Heart right ventricle (tissue), 16 donors: ENCODE measurements at regions not wholly inside any gene's neighbourhood (a gene's known extent, or its start where the extent isn't known, plus 50 kb on each side); places are given as distances from the start of the nearest gene placed in this dataset.

ENCODE experiments used
- ATAC-seq, 8 donors: fragments of 200-7000 bp; cut with Tn5 transposase; one replicate each; pipeline ENCODE4 v1.9.1; 2020; ENCODE audit warnings: mild to moderate bottlenecking in 8 of 8, moderate library complexity in 8 of 8, moderate number of reproducible peaks in 1 of 8
- DNase-seq, 2 donors: peaks; one replicate each; pipeline ENCODE4 v3.0.0-alpha.2; 2020
- H3K27ac ChIP-seq, 10 donors: fragments of 200-600 bp; sonication (generic) in 2 of 10; one replicate each; pipeline versions ENCODE4 v1.5.0 to v1.8.0; 2020 to 2022; ENCODE audit warnings: mild to moderate bottlenecking in 3 of 10
- H3K27me3 ChIP-seq, 7 donors: fragments of 200-600 bp; one replicate each; pipeline ENCODE4 v1.8.0; 2021 to 2022; ENCODE audit warnings: mild to moderate bottlenecking in 2 of 7
- H3K36me3 ChIP-seq, 9 donors: fragments of 200-600 bp; sonication (generic) in 1 of 9; one replicate each; pipeline versions ENCODE4 v1.5.0 to v1.8.0; 2020 to 2022; ENCODE audit warnings: mild to moderate bottlenecking in 2 of 9
- H3K4me1 ChIP-seq, 9 donors: fragments of 200-600 bp; sonication (generic) in 1 of 9; one replicate each; pipeline versions ENCODE4 v1.5.0 to v1.8.0; 2020 to 2022; ENCODE audit warnings: mild to moderate bottlenecking in 4 of 9
- H3K4me3 ChIP-seq, 10 donors: fragments of 200-600 bp; sonication (generic) in 2 of 10; one replicate each; pipeline versions ENCODE4 v1.5.0 to v1.8.0; 2020 to 2022; ENCODE audit warnings: mild to moderate bottlenecking in 7 of 10, moderate library complexity in 2 of 10
- H3K9me3 ChIP-seq, 11 donors: fragments of 200-600 bp in 10 of 11; sonication (generic) in 2 of 11; one replicate each; pipeline versions ENCODE4 v1.5.0 to v1.8.0; 2013 to 2022; ENCODE audit warnings: mild to moderate bottlenecking in 2 of 11, control low read depth in 1 of 11, moderate library complexity in 1 of 11
- WGBS, 2 donors: extraction: QIAGEN DNeasy Blood & Tissue Kit; methylation state at CpG; one replicate each; pipeline ENCODE4 v1.1.7; 2013; ENCODE audit warnings: inconsistent platforms in 1 of 2; 5-methylcytosine and 5-hydroxymethylcytosine counted together
- intact Hi-C, 10 donors: fragments of 100-400 bp; cut with DNase I; formaldehyde crosslinking; loops; one replicate each; pipeline versions ENCODE4 v1.11.1 to v1.14.2; 2022
- TF ChIP-seq, protein P1 (sequence below), 9 donors: fragments of 200-600 bp; sonication (generic) in 2 of 9; IDR thresholded peaks; one replicate each; pipeline versions ENCODE4 v1.5.0 to v1.8.0; 2021 to 2022; ENCODE audit warnings: antibody characterized with exemption in 9 of 9, mild to moderate bottlenecking in 5 of 9, moderate library complexity in 1 of 9
- donor health status: Arrhythmogenic right ventricular cardiomyopathy.
- donor health status: ischemic (EF 13 %, LVEDD 7.1; RV severe dilation, severe dysfunction).
- donor health status: healthy with polysubstance abuse.
- donor health status: DM: no; HTN: yes; CAD: no.
- donor health status: DM: no; HTN: no; CAD: no.
- donor health status: ischemic (EF 25% LVEDD 6.9; RV normal size, moderate dysfunction).
- donor health status: ischemic (EF 25% LVEDD 5.7; RV mildly dilated, moderate dysfunction).
- donor health status: healthy.
- donor health status: DM: yes; HTN: yes; CAD: no.
- donor health status: Ischemic cardiomyopathy.
- donor health status: ischemic (EF 35%, LVEDD 5.7; RV mildly dilated, moderate dysfunction).
- donor health status: nonischemic (EF 11% LVEDD 7.7; RV severe dilation, severe dysfunction).
- donor health status: DM: yes; HTN: yes; CAD: no.
- donor health status: PGD.
- donor health status: ischemic (EF 29% LVEDD 5.4; RV normal size, mild dysfunction).
- donor health status: nonischemic (EF 23%, LVEDD 6.1; RV moderate dilation, normal function).

DNA sequence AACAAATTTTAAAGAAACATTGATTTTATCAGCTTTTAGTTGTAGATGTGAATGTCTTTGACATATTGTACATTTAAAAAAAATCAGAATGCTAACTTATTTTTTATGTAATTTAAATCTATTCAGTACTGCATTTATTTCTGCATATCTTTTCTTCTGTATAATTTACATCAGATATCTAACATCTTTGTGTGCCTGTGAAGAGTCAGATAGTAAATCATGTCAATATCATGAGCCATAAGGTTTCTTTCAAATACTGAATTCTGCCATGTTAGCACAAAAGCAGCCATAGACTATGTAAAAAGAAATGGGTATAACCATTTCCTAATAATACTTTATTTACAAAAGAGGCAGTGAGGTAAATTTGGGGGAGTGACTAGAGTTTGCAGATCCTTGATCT is 1829.2 kb downstream of the NCAM2 start:
- H3K27me3 ChIP-seq, result no peaks in the 10 kb centered on the region
- TF ChIP-seq, protein P1, sequence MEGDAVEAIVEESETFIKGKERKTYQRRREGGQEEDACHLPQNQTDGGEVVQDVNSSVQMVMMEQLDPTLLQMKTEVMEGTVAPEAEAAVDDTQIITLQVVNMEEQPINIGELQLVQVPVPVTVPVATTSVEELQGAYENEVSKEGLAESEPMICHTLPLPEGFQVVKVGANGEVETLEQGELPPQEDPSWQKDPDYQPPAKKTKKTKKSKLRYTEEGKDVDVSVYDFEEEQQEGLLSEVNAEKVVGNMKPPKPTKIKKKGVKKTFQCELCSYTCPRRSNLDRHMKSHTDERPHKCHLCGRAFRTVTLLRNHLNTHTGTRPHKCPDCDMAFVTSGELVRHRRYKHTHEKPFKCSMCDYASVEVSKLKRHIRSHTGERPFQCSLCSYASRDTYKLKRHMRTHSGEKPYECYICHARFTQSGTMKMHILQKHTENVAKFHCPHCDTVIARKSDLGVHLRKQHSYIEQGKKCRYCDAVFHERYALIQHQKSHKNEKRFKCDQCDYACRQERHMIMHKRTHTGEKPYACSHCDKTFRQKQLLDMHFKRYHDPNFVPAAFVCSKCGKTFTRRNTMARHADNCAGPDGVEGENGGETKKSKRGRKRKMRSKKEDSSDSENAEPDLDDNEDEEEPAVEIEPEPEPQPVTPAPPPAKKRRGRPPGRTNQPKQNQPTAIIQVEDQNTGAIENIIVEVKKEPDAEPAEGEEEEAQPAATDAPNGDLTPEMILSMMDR (IDR thresholded peaks at IDR 0.05), result no peak
- no peak for DNase-seq
- intact Hi-C loops, result no loop called here
- no peak for ATAC-seq
- peaks cover 0 to 31% (median 13%) of the 10 kb centered on the region in 11 donors for H3K9me3 ChIP-seq
- H3K4me3 ChIP-seq, result no peak overlapping the region
- no peaks in the 10 kb centered on the region for H3K4me1 ChIP-seq
- H3K27ac ChIP-seq, result no peak overlapping the region
- no peaks in the 10 kb centered on the region for H3K36me3 ChIP-seq

DNA sequence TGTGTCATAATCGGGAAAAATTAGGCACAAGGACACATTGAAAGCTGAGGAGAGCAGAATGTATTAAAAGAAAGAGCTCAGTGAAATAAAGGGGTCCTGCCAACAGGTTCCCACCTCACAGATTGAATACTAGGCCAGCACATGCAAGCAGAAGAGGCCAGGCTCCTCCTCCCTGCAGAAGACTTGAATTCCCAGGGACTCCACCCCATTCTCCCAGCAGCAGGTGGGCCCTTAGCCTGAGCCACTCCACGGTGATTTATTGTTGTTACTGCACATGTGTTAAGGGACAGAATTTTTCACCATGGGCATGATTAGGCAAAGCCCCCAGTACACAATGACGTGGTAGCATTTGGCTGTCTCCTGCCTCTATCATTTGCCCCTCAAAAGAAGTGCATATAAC is 1844.7 kb downstream of the NCAM2 start:
- no peaks in the 10 kb centered on the region for H3K27me3 ChIP-seq
- H3K4me3 ChIP-seq, result no peak overlapping the region
- intact Hi-C loops, result no loop called here
- 59% methylated on average over 3 of the region's 3 CpGs for WGBS, 2 donors
- peaks cover 0 to 53% (median 16%) of the 10 kb centered on the region in 11 donors for H3K9me3 ChIP-seq
- H3K27ac ChIP-seq, result no peak overlapping the region
- no peaks in the 10 kb centered on the region for H3K36me3 ChIP-seq
- ATAC-seq, result no peak
- H3K4me1 ChIP-seq, result no peaks in the 10 kb centered on the region
- TF ChIP-seq, protein P1 (IDR thresholded peaks at IDR 0.05), result no peak
- no peak for DNase-seq

DNA sequence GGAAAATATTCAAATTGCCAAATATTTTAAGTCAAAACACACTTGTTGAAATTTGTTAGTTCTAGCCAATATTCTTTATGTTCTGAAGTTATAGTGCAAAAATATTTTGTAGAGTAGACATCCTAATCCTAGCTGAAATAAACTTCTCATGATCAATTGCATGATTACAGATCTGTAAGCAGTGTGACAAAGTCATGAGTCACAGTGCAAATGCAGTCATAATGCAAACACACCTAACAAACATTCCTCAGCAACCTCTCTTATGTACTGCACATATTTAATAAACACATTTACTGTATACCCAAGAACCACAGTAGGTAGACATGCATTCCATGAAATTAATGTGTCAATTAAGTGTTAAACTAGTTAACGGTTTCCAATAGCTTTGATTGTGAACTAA is 1857.4 kb downstream of the NCAM2 start:
- H3K27me3 ChIP-seq, result no peaks in the 10 kb centered on the region
- no peak overlapping the region for H3K27ac ChIP-seq
- intact Hi-C loops, result no loop called here
- no peak for ATAC-seq
- H3K36me3 ChIP-seq, result no peaks in the 10 kb centered on the region
- 80 to 86% methylated on average over 1 of the region's 1 CpG for WGBS, 2 donors
- no peaks in the 10 kb centered on the region for H3K9me3 ChIP-seq
- no peaks in the 10 kb centered on the region for H3K4me1 ChIP-seq
- DNase-seq, result no peak
- H3K4me3 ChIP-seq, result no peak overlapping the region
- TF ChIP-seq, protein P1 (IDR thresholded peaks at IDR 0.05), result no peak

DNA sequence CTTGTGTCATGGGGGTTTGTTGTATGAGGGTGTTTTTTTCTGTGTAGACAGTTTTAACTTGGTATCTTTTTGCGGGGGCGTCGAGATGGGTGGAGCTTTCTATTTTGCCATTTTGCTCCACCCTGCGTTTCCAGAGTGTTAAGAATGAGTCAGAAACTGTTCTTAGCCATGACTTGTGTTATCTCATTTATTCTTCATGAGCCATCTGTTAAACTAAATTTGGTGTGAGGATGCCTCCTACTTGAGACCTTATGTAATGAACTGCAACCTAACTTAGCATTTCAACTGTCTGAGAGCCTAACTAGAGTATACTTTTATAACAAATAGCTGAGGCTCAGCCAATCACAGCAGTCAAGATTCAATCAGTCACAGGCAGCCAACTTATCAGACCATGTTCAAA is 1873.5 kb downstream of the NCAM2 start:
- WGBS, 2 donors, result 83 to 85% methylated on average over 4 of the region's 4 CpGs
- H3K4me1 ChIP-seq, result no peaks in the 10 kb centered on the region
- no peak overlapping the region for H3K27ac ChIP-seq
- intact Hi-C loops, result no loop called here
- no peak overlapping the region for H3K4me3 ChIP-seq
- no peaks in the 10 kb centered on the region for H3K36me3 ChIP-seq
- no peaks in the 10 kb centered on the region for H3K9me3 ChIP-seq
- DNase-seq, result no peak
- TF ChIP-seq, protein P1 (IDR thresholded peaks at IDR 0.05), result no peak
- ATAC-seq, result no peak
- H3K27me3 ChIP-seq, result no peaks in the 10 kb centered on the region

DNA sequence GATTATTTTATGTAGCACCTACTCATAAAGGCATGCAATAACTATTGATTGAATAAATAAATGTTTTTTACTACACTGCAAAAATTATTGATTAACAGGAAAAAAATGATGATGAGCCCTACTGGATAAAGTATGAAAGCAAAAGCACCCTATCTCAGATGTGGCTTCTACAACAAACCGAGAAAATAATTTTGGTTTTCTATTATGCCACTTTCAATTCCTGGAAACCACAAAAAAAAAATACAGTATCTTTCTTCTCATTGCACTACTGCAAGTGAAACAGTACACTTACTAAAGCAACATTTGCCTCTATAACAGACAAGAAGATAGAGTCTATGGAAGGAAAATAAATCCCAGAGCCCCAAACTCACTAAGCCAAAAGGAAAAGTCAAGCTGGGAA is 1882.4 kb downstream of the NCAM2 start:
- no peaks in the 10 kb centered on the region for H3K36me3 ChIP-seq
- 59 to 78% methylated on average over 1 of the region's 1 CpG for WGBS, 2 donors
- ATAC-seq, result no peak
- no peak overlapping the region for H3K4me3 ChIP-seq
- DNase-seq, result no peak
- intact Hi-C loops, result no loop called here
- TF ChIP-seq, protein P1 (IDR thresholded peaks at IDR 0.05), result no peak
- H3K27me3 ChIP-seq, result no peaks in the 10 kb centered on the region
- H3K9me3 ChIP-seq, result peaks cover 0 to 4% (median 0%) of the 10 kb centered on the region in 11 donors
- H3K27ac ChIP-seq, result no peak overlapping the region
- H3K4me1 ChIP-seq, result no peaks in the 10 kb centered on the region
